ENCODE measurements at regions not wholly inside any gene's neighbourhood (a gene's known extent, or its start where the extent isn't known, plus 50 kb on each side); places are given as distances from the start of the nearest gene placed in this dataset.
"Not testable (repeated sequence)": the region's sequence is repeated elsewhere in the genome, so short reads cannot be mapped to it uniquely, and the experiment has no call there.

DNA sequence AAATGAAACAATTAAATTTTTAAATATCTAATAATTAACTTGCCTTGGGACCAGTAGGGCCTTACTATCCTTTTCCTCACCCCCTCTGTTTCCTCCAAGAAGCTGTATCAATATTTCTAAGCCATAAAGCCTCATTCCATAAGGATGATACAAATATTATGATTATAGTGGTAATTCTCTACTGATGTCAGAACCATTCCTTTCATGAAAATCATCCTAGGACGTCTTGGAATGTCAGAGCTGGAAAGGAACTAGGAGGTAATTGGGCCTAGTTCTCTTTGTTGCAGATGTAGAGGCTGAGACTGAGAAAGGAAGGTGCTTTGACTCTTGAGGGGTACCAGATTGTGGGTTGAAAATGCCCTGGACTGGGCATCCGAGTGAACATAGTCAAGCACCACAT is 766.7 kb upstream of the GHITM start:
- DNase-seq: no peak

DNA sequence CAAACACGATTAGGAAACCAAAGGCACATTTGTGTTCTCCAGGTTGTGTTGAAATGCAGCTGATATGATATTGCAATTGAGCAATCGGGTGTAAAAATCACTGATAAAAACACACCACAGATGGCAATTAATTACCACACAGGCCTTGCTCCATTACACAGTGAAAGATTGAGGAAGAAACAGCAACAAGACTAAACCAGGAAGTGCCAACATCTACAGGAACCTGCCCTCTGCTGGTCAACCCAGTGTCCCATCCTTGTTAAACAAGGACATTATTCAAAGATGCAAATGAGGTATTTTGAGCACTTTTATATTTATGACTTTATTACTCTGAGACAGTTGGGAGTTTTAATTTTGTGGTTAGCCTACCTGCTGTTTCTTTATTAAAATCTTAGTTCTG is 765.6 kb upstream of the GHITM start:
- DNase-seq: peak; percentile 25 to 54

DNA sequence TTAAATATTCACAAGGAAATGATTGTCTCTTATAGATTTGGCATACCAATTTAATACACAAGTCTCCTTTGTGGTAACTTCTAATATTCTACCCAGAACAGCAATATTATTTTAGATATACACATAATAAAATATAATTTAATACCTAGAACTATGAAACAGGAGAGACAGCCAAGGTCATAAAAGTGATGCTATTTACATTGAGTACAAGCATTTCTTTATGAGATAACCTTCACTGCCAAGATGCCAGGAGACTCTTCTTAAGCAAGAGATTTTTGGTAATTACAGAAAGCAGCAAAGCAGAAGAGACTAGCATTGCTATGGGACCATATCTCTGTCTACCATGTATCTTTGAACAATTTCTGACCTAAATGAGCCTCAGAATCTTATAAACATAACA is 764.6 kb upstream of the GHITM start:
- no peak for DNase-seq

DNA sequence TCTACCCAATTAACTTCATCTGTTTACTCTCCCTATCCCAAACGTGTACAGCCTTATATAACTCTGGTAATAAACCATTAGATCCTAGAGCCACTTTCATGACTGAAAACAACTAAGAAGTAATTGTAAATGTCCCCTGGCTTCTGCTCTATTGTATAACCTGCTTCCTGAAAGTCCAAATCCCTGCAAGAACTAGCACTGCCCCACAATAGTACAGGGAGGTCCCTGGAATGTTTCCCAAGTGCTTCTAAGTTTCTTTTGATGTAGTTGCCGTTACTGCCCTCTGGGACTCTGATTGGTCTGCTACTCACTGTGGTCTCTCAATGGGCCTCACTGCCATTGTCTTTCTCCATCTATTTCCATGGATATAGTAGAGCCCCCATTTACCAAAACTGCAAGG is 764.0 kb upstream of the GHITM start:
- DNase-seq: no peak

DNA sequence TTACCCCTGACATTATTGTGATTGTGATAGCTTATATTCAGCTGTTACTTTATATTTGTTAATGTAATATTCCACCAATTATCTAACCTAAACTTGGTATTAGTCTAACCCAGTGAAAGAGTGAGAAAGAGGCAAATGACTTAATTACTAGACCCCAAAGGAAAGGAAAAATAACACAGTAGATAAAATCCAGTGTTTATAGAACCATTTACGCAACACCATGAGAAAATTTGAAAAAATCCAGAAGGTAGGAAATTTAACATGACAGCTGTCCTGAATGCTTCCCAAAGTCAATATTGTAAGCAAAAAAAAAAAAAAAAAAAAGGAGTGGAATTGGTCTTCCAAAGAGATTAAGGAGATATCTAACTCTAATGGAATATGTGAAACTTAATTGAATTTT is 741.5 kb upstream of the GHITM start:
- DNase-seq: no peak

DNA sequence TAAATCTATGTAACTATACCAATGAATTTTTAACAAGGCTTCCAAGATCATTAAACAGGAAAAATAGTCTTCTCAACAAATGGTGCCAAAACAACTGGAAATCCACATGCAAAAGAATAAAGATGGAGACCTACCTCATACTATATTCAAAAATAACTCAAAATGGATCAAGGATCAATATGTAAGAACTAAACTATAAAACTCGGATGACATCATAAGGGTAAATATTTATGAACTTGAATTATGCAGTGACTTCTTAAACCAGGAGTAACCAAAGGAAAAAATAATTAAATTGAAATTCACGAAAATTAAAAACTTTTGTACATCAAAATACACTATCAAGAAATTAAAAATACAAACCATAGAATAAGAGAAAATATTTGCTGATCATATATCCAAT is 728.7 kb upstream of the GHITM start:
- no peak for DNase-seq

DNA sequence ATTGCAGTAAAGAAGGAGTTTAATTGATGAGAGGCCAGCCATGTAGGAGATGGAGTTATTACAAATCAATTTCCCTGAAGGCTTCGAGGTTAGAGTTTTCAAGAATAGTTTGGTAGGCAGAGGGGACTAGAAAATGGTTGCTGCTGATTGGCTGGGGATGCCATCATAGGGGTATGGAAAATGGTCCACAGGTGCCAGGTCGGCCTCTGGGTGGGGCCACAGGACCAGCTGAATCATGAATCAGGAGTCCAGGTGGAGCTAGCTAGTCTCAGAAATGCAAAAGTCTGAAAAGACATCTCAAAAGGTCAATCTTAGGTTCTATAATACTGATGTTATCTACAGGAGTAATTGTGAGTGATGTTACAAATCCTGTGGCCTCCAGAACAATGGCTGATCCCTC is 714.0 kb upstream of the GHITM start:
- peak in 1 of 2 experiments; percentile 1 for DNase-seq

DNA sequence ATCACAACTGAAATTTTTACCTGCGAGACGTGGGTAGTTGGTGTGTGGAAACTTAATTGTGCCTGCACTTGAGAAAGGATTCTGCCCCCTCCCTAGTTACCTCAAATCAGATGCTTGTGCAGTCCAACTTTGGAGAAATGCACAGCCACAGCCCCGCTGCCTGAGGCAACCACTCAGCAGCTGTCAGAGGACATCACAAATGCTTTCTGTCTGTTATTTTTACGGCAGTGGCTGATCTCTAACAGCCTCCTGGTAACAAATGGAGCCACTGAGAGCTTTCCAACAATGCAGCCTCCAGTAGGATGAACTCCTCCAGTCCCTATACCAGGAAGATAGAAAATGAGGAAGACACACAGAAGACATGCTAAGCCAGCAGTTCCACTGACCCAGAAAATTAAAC is 712.2 kb upstream of the GHITM start:
- no peak for DNase-seq

DNA sequence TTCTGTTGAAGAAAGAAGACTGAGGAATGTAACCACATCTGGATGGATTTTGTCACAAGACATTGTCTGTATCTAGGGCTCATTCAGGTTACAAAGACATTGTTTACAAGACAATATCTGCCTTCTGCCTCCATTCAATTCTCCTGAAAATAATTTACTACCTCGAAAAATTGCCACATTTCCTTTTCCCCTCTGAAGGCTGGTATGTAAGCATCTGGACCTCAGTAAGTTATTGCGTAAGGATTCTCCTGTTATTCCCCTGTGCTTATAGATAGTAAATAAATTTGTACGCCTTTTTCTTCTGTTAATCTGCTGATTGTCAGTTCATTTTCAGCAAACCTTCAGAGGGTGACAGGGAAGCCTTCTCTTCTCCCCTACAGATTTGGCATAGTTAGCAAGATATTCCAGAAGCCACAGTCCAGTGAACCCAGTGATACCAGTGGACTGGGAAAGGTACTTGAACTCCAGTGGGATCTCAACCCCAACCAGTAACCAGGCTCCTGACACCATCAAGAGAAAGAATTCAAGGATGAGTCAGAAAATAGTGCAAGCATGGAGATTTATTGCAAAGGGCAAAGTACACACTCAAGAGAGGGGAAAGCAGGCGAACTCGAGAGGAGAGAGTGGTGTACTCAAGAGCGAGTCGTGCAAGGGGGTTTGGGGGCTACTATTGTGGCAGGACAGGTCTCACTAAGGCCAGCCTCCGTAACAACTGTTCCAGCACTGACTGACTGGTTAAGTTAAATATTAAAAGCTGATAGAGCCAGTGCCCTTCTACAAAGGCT is 706.9 kb upstream of the GHITM start:
- DNase-seq: no peak

DNA sequence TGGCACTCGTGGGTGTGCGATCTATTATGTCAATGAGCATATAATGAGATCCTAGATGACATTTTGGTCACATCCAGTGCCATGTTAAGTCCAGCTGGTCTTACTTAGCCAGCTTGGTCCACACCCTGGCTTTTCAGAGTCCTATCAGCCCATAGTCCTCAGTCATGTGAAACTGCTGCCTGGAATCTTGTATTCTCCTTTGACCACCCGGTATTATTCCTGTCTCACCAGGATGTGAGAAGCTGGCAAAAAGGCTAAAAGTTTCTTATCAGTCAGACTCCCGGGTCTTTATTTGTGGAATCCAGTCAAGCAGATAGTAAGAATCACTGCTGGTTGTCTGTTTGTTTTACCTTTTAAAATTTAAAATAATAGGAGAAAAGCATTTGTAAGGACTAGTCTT is 705.6 kb upstream of the GHITM start:
- DNase-seq: no peak

DNA sequence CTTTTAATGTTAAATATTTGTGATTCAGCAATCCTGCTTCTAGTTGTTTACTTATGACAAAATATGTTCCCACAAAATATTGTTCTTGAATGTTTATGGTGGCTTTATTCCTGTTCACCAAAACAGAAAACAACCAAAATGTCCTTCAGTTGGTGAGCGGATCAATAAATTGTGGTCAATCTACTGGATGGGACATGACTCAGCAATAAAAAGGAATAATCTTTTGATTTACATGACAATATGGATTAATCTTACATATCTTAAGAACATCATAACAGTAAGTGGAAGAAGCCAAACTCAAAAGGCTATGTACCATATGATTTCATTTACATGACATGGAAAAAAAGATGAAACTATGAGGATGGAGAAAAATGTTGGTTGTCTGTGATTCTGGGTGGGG is 691.3 kb upstream of the GHITM start:
- no peak for DNase-seq

DNA sequence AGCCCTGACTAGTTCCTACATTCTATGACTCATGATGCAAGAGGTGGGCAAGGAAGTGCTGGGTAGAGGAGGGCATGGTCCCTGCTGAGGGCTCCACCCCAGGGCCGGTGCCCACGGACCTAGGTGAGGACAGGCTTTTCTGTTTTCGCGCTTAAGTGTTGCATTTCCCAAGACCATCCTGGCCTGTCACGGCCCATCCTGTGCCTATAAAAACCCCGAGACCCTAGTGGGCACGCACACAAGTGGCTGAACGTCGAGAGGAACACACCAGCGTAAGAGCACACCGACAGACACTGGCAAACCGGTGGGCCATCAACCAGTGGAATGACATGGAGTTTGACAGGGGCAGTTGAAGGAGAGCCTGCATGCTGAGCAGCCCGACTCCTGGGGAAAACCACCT is 680.7 kb upstream of the GHITM start:
- no peak for DNase-seq

DNA sequence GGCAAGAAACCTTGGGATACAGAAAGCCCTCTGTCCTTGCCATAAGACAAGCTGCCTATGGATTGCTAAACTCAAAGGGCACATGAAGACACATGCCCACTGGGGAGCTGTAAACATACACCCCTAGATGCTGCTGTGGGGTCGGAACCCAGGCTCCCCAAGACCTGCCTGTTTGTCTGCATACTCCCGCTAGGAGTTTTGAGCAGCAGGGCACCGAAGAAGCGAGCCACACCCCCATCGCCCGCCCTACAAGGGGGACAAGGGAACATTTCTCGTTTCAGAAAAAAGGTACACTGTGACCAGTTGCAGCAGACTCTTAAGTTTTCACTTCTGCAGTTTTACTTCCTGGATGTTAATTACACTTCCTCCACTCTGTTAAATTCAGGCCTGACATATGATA is 680.2 kb upstream of the GHITM start:
- DNase-seq: no peak

DNA sequence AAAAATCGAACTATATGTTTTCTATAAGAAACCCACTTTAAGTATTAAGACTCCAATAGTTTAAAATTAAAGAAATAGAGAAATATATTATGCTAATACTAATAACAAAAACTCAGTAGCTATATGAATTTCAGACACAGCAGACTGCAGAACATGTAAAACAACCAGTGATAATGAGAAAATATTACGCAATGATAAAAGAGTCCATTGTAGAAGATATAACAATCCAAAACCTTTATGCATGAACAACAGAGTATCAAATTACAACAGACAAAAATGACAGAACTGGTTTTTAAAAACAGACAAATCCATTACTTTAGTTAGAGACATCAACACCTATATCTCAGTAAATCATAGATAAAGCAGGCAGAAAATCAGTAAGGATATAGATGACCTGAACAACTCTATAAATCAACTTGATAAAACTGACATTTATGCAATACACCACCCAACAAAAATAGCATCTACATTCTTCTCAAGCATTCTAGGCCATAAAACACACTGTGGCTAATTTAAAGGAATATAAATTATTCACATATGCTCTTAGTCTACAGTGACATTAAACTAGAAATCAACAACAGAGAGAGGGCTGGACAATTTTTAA is 669.5 kb upstream of the GHITM start:
- peak; percentile 15 to 33 for DNase-seq

DNA sequence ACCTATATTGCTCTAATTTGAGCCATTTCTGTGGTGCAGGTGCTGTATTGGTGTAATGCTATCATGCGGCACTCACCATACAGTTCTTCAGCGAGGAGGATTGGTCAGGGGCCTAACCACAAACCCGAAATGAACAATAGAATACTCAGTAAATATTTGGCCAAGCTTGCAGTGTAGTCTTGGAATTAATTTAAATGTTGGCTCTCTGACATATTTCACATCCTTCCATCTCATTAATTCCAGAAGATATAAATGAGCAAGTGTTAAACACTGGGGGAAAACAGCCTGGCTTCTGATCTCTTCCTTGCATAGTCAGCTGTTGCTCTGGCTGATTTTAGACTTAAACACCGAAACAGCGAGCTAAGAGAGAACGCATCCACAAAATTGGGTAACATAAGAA is 663.1 kb upstream of the GHITM start:
- DNase-seq: peak in 1 of 2 experiments; percentile 3

DNA sequence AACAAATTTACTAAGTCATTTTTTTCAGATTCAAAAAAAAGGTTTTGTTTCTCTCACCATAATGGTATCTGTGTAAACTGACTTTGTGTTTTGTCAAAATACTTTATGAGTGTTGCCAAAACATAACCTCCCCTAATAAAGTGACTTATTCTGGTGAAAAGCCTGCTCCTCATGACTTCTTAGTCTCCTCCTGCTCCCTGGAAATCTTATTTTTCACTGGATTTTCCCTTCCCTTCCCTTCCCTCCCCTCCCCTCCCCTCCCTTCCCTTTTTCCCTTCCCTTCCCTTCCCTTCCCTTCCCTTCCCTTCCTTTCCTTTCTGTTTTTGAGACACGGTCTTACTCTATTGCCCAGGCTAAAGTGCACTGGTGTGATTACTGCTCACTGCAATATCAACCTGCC is 650.1 kb upstream of the GHITM start:
- no peak for DNase-seq

DNA sequence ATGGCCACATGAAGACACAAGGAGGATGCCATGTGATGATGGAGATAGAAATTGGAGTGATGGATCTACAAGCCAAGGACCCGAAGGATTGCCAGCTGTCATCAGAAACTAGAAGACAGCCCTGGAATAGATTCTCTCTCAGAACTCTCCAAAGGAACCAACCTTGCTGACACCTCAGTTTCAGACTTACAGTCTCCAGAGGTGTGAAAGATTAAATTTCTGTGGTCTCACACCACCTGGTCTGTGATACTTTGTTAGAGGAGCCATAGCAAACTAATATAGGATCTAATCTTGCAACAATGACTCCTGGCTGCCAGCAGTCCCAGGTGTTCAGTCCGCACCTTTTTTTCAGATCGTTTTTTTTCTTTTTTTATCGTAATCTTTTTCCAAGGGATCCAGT is 647.3 kb upstream of the GHITM start:
- no peak for DNase-seq

DNA sequence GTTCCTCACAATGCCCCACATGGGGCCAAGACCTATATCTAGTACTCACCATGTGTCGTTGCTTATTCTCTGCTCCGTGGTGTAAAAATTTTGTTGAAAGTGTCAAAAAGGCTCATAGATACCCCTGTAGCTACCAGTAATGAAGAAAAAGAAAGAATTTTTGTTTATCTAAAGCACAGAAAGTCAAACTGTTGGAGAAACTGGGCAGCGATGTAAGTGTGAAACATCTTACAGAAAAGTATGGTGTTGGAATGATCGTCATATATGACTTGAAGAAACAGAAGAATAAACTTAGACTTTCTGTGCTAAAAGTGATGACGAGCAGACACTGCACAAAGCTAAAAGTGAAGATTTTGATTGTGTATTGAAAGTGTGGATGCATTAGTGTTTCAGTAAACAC is 626.6 kb upstream of the GHITM start:
- no peak for DNase-seq

DNA sequence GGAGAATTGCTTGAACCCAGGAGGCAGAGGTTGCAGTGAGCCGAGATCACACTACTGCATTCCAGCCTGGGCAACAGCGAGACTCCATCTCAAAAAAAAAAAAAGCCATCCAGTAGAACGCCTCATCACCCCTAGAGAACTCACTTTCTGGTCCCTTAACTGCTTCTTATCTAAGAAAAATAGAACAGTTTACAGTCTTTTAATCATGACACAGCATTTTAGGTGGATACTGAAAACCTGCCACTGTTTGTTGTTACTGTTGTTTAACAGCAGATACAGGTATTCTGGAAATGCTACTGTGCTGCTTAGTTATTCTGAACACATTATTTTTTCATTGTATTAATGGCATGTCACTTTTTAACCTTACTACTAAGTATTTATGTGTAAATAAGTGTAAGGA is 624.3 kb upstream of the GHITM start:
- DNase-seq: no peak

DNA sequence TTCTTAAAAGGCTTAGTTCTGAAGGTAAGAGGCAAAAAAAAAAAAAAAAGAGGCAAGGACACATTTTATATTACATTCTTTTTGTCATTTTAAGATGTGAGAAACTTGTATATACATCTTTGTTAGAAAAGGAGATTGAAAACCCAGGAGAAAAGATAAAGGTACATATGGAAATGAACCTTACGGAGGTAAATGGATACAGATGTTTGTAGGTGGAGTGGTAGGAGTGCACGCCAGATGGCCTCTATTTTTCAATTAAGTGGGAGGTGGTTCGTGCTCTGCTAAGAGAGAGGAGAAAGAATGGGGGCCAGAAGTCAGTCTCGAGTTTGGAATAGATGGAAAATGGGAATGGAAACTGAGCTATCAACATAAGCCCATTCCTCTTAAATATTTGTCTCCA is 622.5 kb upstream of the GHITM start:
- no peak for DNase-seq

DNA sequence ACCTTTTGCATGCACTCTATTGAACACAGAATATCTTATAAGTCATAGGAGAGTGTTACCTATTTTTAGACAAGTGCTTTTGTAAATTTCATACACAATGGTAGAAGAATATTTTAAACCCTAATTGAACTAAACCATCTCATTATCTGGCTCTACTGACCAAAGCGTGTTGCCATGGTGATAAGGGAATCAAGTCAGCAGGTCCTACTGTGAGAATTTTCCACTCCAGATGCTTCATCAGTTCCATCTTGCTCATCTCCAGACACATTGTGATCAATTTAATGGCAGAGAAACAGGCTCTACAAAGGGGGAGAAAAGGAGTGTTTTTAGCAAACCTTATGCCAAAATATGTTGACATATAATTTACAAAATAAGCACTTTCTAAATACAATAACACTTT is 621.9 kb upstream of the GHITM start:
- DNase-seq: no peak

DNA sequence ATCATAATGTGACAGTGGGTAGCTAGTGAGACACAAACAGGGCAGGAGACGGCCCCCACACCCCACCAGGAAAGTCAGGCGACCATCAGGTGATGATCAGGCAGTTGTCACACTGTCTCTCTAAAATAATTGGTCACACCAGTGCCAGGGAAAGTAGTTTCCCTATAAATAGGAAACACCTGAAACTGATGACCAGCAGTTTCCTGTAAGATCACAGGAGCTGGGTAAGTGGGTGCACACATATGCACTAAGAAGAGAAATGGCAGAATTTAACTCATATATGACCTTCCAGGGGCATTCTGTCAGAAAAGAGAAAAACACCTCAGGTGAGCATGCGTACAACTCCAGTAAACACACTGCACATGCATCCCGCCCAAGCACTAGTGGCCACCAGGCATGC is 620.5 kb upstream of the GHITM start:
- DNase-seq: no peak

DNA sequence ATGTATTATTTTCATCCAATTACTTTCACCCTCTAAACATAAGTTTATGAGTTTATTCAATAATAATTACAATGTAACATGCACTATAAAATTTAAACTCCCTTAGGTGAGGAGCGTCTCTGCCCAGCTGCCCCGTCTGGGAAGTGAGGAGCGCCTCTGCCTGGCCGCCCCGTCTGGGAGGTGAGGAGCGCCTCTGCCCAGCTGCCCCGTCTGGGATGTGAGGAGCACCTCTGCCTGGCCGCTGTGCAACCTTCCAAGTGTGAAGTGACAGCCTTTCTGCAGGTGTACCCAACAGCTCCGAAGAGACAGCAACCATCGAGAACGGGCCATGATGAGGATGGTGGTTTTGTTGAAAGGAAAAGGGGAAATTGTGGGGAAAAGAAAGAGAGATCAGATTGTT is 618.9 kb upstream of the GHITM start:
- not testable (repeated sequence) for DNase-seq

DNA sequence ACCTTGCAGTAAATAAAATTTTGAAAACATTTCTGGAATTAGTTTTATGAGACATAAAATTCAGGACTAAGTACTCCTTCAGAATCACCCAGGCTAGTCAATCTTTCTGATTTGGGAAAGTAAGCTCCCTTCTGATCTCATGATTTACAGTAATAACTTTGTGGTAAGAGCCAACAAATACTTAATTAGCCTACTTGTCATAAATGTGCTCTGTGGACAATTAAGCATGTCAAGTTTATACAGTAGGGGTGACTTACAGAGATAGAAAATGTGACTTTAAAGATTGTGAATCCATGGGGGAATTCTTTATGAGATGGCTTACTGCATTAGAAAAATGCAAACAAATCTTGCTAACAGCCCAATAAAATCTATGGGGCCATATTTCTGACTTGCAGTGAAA is 616.9 kb upstream of the GHITM start:
- no peak for DNase-seq

DNA sequence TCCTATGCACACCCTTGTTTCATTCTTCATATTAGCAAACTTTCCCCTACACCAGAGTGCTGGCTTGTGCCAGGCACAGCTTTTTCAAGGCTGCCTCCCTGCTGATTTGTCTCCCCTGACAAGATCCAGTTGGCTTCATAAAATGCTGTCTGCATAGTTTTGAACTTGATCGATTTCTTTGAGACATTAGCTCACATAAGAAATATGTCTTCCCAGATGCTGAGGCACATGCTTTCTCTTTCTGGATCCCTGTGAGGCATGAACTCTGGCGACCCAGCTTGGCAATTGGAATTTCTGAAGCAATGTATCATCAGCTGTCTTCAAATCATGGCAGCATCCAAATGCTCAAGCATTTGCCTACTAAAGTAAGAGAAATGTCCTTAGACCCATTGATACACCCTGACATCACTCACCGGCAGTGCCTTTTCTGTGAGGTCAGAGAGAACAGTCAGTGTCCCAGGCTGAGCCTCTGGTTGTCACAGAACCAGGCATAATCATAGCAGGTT is 616.4 kb upstream of the GHITM start:
- DNase-seq: no peak

Measured in NCI-H526 (cell line).